Colonic mucosa (tissue), 4 donors: ENCODE measurements at regions not wholly inside any gene's neighbourhood (a gene's known extent, or its start where the extent isn't known, plus 50 kb on each side); places are given as distances from the start of the nearest gene placed in this dataset.

Source experiments
- DNase-seq: peaks from one replicate; pipeline ENCODE4 v3.0.0-alpha.2; 2020
- H3K27ac ChIP-seq: fragments of 200-600 bp; one replicate; pipeline ENCODE4 v1.8.0; 2021
- H3K27me3 ChIP-seq: fragments of 200-600 bp; one replicate; pipeline ENCODE4 v1.8.0; 2021
- H3K36me3 ChIP-seq: fragments of 200-600 bp; one replicate; pipeline ENCODE4 v1.8.0; 2021
- H3K4me1 ChIP-seq: fragments of 200-600 bp; one replicate; pipeline ENCODE4 v1.8.0; 2021; ENCODE audit warnings: mild to moderate bottlenecking
- H3K4me3 ChIP-seq: fragments of 200-600 bp; one replicate; pipeline ENCODE4 v1.8.0; 2021
- H3K9ac ChIP-seq, 2 donors: one replicate each; pipeline ENCODE4 v1.7.0; 2013; ENCODE audit warnings: control low read depth in 2 of 2, low read depth in 2 of 2, low read length in 2 of 2
- H3K9me3 ChIP-seq: fragments of 200-600 bp; one replicate; pipeline ENCODE4 v1.8.0; 2021
- CTCF ChIP-seq: fragments of 200-600 bp; IDR thresholded peaks from one replicate; pipeline ENCODE4 v1.8.0; 2022; ENCODE audit warnings: antibody characterized with exemption, mild to moderate bottlenecking
- intact Hi-C: fragments of 100-400 bp; cut with DNase I; formaldehyde crosslinking; loops from one replicate; pipeline ENCODE4 v1.14.1; 2022
- donor health status: healthy.
- donor health status: DM: no; HTN: no; CAD: no.
- donor health status: DM: no; HTN: no; CAD: no.

- no peaks in the 10 kb centered on the region for H3K4me1 ChIP-seq
- intact Hi-C loops, result no loop called here
- DNase-seq, result no peak
- no peak for TF ChIP-seq CTCF
- no peaks in the 10 kb centered on the region for H3K9me3 ChIP-seq
- no peak overlapping the region for H3K4me3 ChIP-seq
- no peak overlapping the region for H3K9ac ChIP-seq
- no peaks in the 10 kb centered on the region for H3K27me3 ChIP-seq
- no peaks in the 10 kb centered on the region for H3K36me3 ChIP-seq
- no peak overlapping the region for H3K27ac ChIP-seq
Observed at GRCh38 chr5:125537661-125538060, 791.2 kb upstream of the ZNF608 start.

GRCh38 chr5:125538469-125538868, 792.0 kb upstream of the ZNF608 start:
- Histone ChIP-seq H3K4me3 (no peak overlapping the region), H3K9ac (no peak overlapping the region), H3K36me3 (no peaks in the 10 kb centered on the region), H3K27me3 (no peaks in the 10 kb centered on the region), H3K9me3 (no peaks in the 10 kb centered on the region), H3K27ac (no peak overlapping the region), H3K4me1 (no peaks in the 10 kb centered on the region)
- intact Hi-C loops, result no loop called here
- DNase-seq, result no peak
- TF ChIP-seq CTCF, result no peak

GRCh38 chr5:125541085-125541484, 794.6 kb upstream of the ZNF608 start:
- H3K9ac ChIP-seq, result no peak overlapping the region
- no peaks in the 10 kb centered on the region for H3K27me3 ChIP-seq
- TF ChIP-seq CTCF, result no peak
- H3K4me3 ChIP-seq, result no peak overlapping the region
- no peaks in the 10 kb centered on the region for H3K4me1 ChIP-seq
- H3K36me3 ChIP-seq, result no peaks in the 10 kb centered on the region
- no peaks in the 10 kb centered on the region for H3K9me3 ChIP-seq
- intact Hi-C loops, result no loop called here
- H3K27ac ChIP-seq, result no peak overlapping the region
- DNase-seq, result no peak

GRCh38 chr5:125549322-125549911, 803.0 kb upstream of the ZNF608 start:
- TF ChIP-seq CTCF, result no peak
- Histone ChIP-seq H3K36me3 (no peaks in the 10 kb centered on the region), H3K4me3 (no peak overlapping the region), H3K4me1 (no peaks in the 10 kb centered on the region), H3K27ac (no peak overlapping the region), H3K27me3 (no peaks in the 10 kb centered on the region), H3K9ac (no peak overlapping the region), H3K9me3 (no peaks in the 10 kb centered on the region)
- intact Hi-C loops, result no loop called here
- no peak for DNase-seq

GRCh38 chr5:125550274-125550673, 803.8 kb upstream of the ZNF608 start:
- intact Hi-C loops, result no loop called here

More at GRCh38 chr5:125550274-125550673, 803.8 kb upstream of the ZNF608 start:
- no peak overlapping the region for H3K27ac ChIP-seq
- no peak overlapping the region for H3K4me3 ChIP-seq
- no peaks in the 10 kb centered on the region for H3K36me3 ChIP-seq
- no peak overlapping the region for H3K9ac ChIP-seq
- no peak for DNase-seq
- no peaks in the 10 kb centered on the region for H3K9me3 ChIP-seq
- H3K4me1 ChIP-seq, result no peaks in the 10 kb centered on the region
- no peak for TF ChIP-seq CTCF
- no peaks in the 10 kb centered on the region for H3K27me3 ChIP-seq
